Tibial artery (tissue), 4 donors: ENCODE measurements at regions not wholly inside any gene's neighbourhood (a gene's known extent, or its start where the extent isn't known, plus 50 kb on each side); places are given as distances from the start of the nearest gene placed in this dataset.

Source experiments
- DNase-seq, 2 donors: peaks; one replicate each; pipeline ENCODE4 v3.0.0-alpha.2; 2019
- H3K27ac ChIP-seq, 2 donors: fragments of 200-600 bp; sonication (generic) in 1 of 2; 1 replicate in 1 of 2; 2 replicates in 1 of 2; pipeline ENCODE4 v1.5.1; 2018 to 2019; ENCODE audit warnings: mild to moderate bottlenecking in 1 of 2
- H3K27me3 ChIP-seq, 2 donors: fragments of 200-600 bp; sonication (generic) in 1 of 2; one replicate each; pipeline versions ENCODE4 v1.5.1 to v1.6.0; 2016 to 2019
- H3K36me3 ChIP-seq, 3 donors: fragments of 200-600 bp; sonication (generic) in 2 of 3; one replicate each; pipeline ENCODE4 v1.5.1; 2016 to 2019; ENCODE audit warnings: mild to moderate bottlenecking in 2 of 3
- H3K4me1 ChIP-seq, 4 donors: fragments of 200-600 bp; sonication (generic) in 2 of 4; 1 replicate in 3 of 4; 2 replicates in 1 of 4; pipeline ENCODE4 v1.5.1; 2016 to 2019
- H3K4me3 ChIP-seq, 2 donors: fragments of 200-600 bp; sonication (generic) in 1 of 2; 1 replicate in 1 of 2; 2 replicates in 1 of 2; pipeline ENCODE4 v1.5.1; 2018 to 2019; ENCODE audit warnings: mild to moderate bottlenecking in 2 of 2
- H3K9me3 ChIP-seq, 3 donors: fragments of 200-600 bp; sonication (generic) in 1 of 3; one replicate each; pipeline ENCODE4 v1.5.1; 2016 to 2019
- CTCF ChIP-seq, 2 experiments: fragments of 200-600 bp in 1 of 2; fragments of 450-650 bp in 1 of 2; IDR thresholded peaks; one replicate each; pipeline ENCODE4 v1.5.1; 2017 to 2019; ENCODE audit warnings: antibody characterized with exemption in 2 of 2, mild to moderate bottlenecking in 1 of 2, moderate library complexity in 1 of 2
- intact Hi-C: fragments of 100-400 bp; cut with DNase I; formaldehyde crosslinking; loops from one replicate; pipeline ENCODE4 v1.15.0; 2023; ENCODE audit warnings: low total_unique reads

GRCh38 chr2:6773007-6773693, 92.6 kb downstream of the CMPK2 start:
- no peak overlapping the region for H3K4me3 ChIP-seq
- H3K27me3 ChIP-seq: peaks cover 0 to 36% of the 10 kb centered on the region in 2 donors
- H3K27ac ChIP-seq: no peak overlapping the region
- peak in 1 of 2 donors; percentile 32 for DNase-seq
- H3K36me3 ChIP-seq: no peaks in the 10 kb centered on the region
- no peaks in the 10 kb centered on the region for H3K9me3 ChIP-seq
- peak; percentile 62 to 80 for TF ChIP-seq CTCF (IDR thresholded peaks at IDR 0.05)
- peaks cover 0 to 8% (median 3%) of the 10 kb centered on the region in 4 donors for H3K4me1 ChIP-seq
- intact Hi-C loops: no loop called here

- no peaks in the 10 kb centered on the region for H3K9me3 ChIP-seq
- peaks cover 0 to 8% (median 3%) of the 10 kb centered on the region in 4 donors for H3K4me1 ChIP-seq
- no peak for DNase-seq
- H3K27ac ChIP-seq: no peak overlapping the region
- H3K4me3 ChIP-seq: no peak overlapping the region
- intact Hi-C loops: no loop called here
- no peak for TF ChIP-seq CTCF (IDR thresholded peaks at IDR 0.05)
- peaks cover 0 to 36% of the 10 kb centered on the region in 2 donors for H3K27me3 ChIP-seq
- no peaks in the 10 kb centered on the region for H3K36me3 ChIP-seq
These were observed 92.0 kb downstream of the CMPK2 start for GRCh38 chr2:6773694-6774044.

- H3K27ac ChIP-seq: no peak overlapping the region
- peaks cover 0 to 21% of the 10 kb centered on the region in 2 donors for H3K27me3 ChIP-seq
- no peaks in the 10 kb centered on the region for H3K36me3 ChIP-seq
- intact Hi-C loops: no loop called here
- no peak for DNase-seq
- H3K4me1 ChIP-seq: peaks cover 0 to 8% (median 3%) of the 10 kb centered on the region in 4 donors
- no peak for TF ChIP-seq CTCF (IDR thresholded peaks at IDR 0.05)
- no peak overlapping the region for H3K4me3 ChIP-seq
- H3K9me3 ChIP-seq: no peaks in the 10 kb centered on the region
These were observed 89.6 kb downstream of the CMPK2 start for GRCh38 chr2:6776125-6776524.

GRCh38 chr2:6777626-6778025, 88.1 kb downstream of the CMPK2 start:
- no peak overlapping the region for H3K27ac ChIP-seq
- peaks cover 0 to 7% (median 3%) of the 10 kb centered on the region in 4 donors for H3K4me1 ChIP-seq
- H3K27me3 ChIP-seq: peaks cover 0 to 17% of the 10 kb centered on the region in 2 donors
- H3K9me3 ChIP-seq: no peaks in the 10 kb centered on the region
- intact Hi-C loops: no loop called here
- H3K36me3 ChIP-seq: no peaks in the 10 kb centered on the region
- no peak for TF ChIP-seq CTCF (IDR thresholded peaks at IDR 0.05)
- no peak for DNase-seq
- H3K4me3 ChIP-seq: no peak overlapping the region

GRCh38 chr2:6780765-6781274, 84.9 kb downstream of the CMPK2 start:
- DNase-seq: peak in 1 of 2 donors; percentile 49
- intact Hi-C loops: no loop called here
- Histone ChIP-seq H3K9me3 (no peaks in the 10 kb centered on the region), H3K27me3 (peaks cover 0 to 3% of the 10 kb centered on the region in 2 donors), H3K4me1 (no peaks in the 10 kb centered on the region), H3K36me3 (no peaks in the 10 kb centered on the region), H3K27ac (no peak overlapping the region), H3K4me3 (no peak overlapping the region)
- TF ChIP-seq CTCF (IDR thresholded peaks at IDR 0.05): no peak
